ENCODE measurements at regions not wholly inside any gene's neighbourhood (a gene's known extent, or its start where the extent isn't known, plus 50 kb on each side); places are given as distances from the start of the nearest gene placed in this dataset.

- TF ChIP-seq CTCF (IDR thresholded peaks at IDR 0.05; ENCODE audit: poor library complexity) (no peak), EZH2 (IDR thresholded peaks at IDR 0.05; ENCODE audit: borderline replicate concordance) (no peak)
Measured at GRCh38 chr12:47378907-47379306, 299.1 kb upstream of the AMIGO2 start.
